Testis (tissue), 2 donors: ENCODE measurements at regions not wholly inside any gene's neighbourhood (a gene's known extent, or its start where the extent isn't known, plus 50 kb on each side); places are given as distances from the start of the nearest gene placed in this dataset.
"Not testable (repeated sequence)": the region's sequence is repeated elsewhere in the genome, so short reads cannot be mapped to it uniquely, and the experiment has no call there.

Source experiments
- DNase-seq: peaks from one replicate; pipeline ENCODE4 v3.0.0-alpha.2; 2019
- H3K27ac ChIP-seq, 2 donors: fragments of 200-600 bp; sonication (generic); one replicate each; pipeline ENCODE4 v1.5.1; 2019
- H3K27me3 ChIP-seq: fragments of 200-600 bp; sonication (generic); one replicate; pipeline ENCODE4 v1.5.1; 2019
- H3K36me3 ChIP-seq: fragments of 200-600 bp; sonication (generic); one replicate; pipeline ENCODE4 v1.5.1; 2017; ENCODE audit warnings: low read depth; ENCODE audit errors: missing control alignments
- H3K4me1 ChIP-seq: fragments of 200-600 bp; sonication (generic); one replicate; pipeline ENCODE4 v1.5.1; 2019
- H3K4me3 ChIP-seq, 2 donors: fragments of 200-600 bp; sonication (generic); one replicate each; pipeline ENCODE4 v1.5.1; 2017 to 2019
- H3K9me3 ChIP-seq: fragments of 200-600 bp; sonication (generic); one replicate; pipeline ENCODE4 v1.5.1; 2017
- POLR2A ChIP-seq: fragments of 450-650 bp; IDR thresholded peaks from one replicate; pipeline ENCODE4 v1.6.1; 2017; ENCODE audit warnings: antibody characterized with exemption, mild to moderate bottlenecking, moderate library complexity
- WGBS, 2 donors: methylation state at CpG; one replicate each; pipeline ENCODE4 v1.1.5; 2018; 5-methylcytosine and 5-hydroxymethylcytosine counted together
- intact Hi-C: fragments of 100-400 bp; cut with DNase I; formaldehyde crosslinking; loops from one replicate; pipeline ENCODE4 v1.15.1; 2023; ENCODE audit warnings: low total_unique reads
- TF ChIP-seq, protein P1 (sequence below), 3 experiments: fragments of 450-650 bp in 2 of 3; fragments of 200-600 bp in 1 of 3; sonication (generic) in 1 of 3; IDR thresholded peaks; one replicate each; pipeline ENCODE4 v1.5.1; 2016 to 2019; ENCODE audit warnings: antibody characterized with exemption in 3 of 3, mild to moderate bottlenecking in 2 of 3, moderate library complexity in 1 of 3

DNA sequence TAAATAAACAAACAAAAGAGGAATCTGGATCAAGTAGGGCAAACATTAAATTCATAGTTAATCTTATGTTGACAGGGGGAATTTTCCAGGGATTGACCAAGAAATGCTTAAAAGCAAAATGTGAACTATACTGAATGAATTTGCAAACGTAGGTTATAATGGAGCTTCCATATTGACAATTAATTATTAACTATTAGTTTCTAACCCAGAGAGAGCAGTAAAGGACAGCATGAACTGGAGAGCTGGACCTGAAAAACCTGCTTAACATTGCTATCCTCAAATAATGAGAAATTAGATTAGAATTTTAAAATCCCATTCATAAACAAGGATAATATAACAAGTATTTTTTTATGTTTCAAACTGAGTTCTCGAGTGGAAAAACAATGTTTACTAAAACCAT, 1089.6 kb downstream of the DNAJB9 start:
- 77 to 85% methylated on average over 2 of the region's 2 CpGs for WGBS, 2 donors
- Histone ChIP-seq H3K27ac (no peak overlapping the region), H3K9me3 (no peaks in the 10 kb centered on the region), H3K4me1 (no peaks in the 10 kb centered on the region), H3K36me3 (no peaks in the 10 kb centered on the region), H3K4me3 (no peak overlapping the region), H3K27me3 (no peaks in the 10 kb centered on the region)
- TF ChIP-seq, protein P1, sequence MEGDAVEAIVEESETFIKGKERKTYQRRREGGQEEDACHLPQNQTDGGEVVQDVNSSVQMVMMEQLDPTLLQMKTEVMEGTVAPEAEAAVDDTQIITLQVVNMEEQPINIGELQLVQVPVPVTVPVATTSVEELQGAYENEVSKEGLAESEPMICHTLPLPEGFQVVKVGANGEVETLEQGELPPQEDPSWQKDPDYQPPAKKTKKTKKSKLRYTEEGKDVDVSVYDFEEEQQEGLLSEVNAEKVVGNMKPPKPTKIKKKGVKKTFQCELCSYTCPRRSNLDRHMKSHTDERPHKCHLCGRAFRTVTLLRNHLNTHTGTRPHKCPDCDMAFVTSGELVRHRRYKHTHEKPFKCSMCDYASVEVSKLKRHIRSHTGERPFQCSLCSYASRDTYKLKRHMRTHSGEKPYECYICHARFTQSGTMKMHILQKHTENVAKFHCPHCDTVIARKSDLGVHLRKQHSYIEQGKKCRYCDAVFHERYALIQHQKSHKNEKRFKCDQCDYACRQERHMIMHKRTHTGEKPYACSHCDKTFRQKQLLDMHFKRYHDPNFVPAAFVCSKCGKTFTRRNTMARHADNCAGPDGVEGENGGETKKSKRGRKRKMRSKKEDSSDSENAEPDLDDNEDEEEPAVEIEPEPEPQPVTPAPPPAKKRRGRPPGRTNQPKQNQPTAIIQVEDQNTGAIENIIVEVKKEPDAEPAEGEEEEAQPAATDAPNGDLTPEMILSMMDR (IDR thresholded peaks at IDR 0.05), result no peak
- TF ChIP-seq POLR2A, result no peak
- DNase-seq, result no peak
- intact Hi-C loops, result no loop called here

DNA sequence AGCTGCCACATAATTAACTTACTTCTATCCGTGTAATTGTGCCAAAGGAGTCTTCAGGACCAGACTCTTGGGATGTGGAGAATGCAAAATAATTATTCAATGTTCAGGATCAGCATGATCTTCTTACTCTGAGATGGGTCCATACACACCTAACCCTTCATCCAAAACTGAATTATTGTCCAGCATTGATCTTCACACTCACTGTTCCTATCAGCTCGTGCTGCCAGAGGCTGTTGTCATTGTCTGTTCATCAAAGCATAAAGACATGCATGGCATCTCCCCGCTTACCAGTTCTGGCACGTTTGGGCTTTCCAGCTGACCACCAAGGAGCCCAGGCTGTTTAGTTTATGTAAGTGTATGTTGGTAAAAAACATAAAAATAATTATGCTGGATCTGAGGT, 1090.7 kb downstream of the DNAJB9 start:
- no peak overlapping the region for H3K27ac ChIP-seq
- H3K4me1 ChIP-seq, result no peaks in the 10 kb centered on the region
- no peaks in the 10 kb centered on the region for H3K36me3 ChIP-seq
- no peaks in the 10 kb centered on the region for H3K27me3 ChIP-seq
- 81 to 86% methylated on average over 4 of the region's 4 CpGs for WGBS, 2 donors
- intact Hi-C loops, result no loop called here
- H3K4me3 ChIP-seq, result no peak overlapping the region
- no peak for DNase-seq
- no peaks in the 10 kb centered on the region for H3K9me3 ChIP-seq
- TF ChIP-seq POLR2A, result no peak
- TF ChIP-seq, protein P1 (IDR thresholded peaks at IDR 0.05), result no peak

DNA sequence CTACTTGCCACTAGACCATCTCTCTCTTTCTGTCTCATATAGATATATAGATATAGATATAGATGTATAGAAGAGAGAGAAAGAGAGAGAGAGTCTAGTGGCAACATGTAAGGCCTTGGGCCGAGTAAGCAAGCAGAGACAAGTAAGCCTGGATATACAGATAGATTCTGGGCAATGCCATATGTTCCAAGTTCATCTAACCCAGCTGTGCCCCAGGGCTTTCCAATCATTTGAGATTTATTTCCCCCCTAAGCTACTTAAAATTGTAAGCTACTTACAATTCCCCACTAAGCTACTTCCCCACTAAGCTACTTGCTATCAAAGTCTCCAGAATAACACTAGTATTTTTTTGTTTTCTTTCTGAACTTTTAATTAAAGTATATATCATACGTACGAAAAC, 1094.1 kb downstream of the DNAJB9 start:
- TF ChIP-seq, protein P1 (IDR thresholded peaks at IDR 0.05), result no peak
- no peak for TF ChIP-seq POLR2A
- Histone ChIP-seq H3K36me3 (no peaks in the 10 kb centered on the region), H3K27ac (no peak overlapping the region), H3K4me1 (no peaks in the 10 kb centered on the region), H3K27me3 (no peaks in the 10 kb centered on the region), H3K9me3 (no peaks in the 10 kb centered on the region), H3K4me3 (no peak overlapping the region)
- DNase-seq, result no peak
- WGBS, 2 donors, result 94% methylated on average over 3 of the region's 3 CpGs
- intact Hi-C loops, result no loop called here

DNA sequence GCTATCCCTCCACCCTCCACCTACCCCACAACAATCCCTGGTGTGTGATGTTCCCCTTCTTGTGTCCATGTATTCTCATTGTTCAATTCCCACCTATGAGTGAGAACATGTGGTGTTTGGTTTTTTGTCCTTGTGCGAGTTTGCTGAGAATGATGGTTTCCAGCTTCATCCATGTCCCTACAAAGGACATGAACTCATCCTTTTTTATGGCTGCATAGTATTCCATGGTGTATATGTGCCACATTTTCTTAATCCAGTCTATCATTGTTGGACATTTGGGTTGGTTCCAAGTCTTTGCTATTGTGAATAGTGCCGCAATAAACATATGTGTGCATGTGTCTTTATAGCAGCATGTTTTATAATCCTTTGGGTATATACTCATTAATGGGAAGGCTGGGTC, 1117.6 kb downstream of the DNAJB9 start:
- intact Hi-C loops, H3K27me3 ChIP-seq, DNase-seq, H3K4me3 ChIP-seq, H3K27ac ChIP-seq, H3K9me3 ChIP-seq, H3K4me1 ChIP-seq, H3K36me3 ChIP-seq: not testable (repeated sequence)
- 90 to 91% methylated on average over 2 of the region's 2 CpGs for WGBS, 2 donors

DNA sequence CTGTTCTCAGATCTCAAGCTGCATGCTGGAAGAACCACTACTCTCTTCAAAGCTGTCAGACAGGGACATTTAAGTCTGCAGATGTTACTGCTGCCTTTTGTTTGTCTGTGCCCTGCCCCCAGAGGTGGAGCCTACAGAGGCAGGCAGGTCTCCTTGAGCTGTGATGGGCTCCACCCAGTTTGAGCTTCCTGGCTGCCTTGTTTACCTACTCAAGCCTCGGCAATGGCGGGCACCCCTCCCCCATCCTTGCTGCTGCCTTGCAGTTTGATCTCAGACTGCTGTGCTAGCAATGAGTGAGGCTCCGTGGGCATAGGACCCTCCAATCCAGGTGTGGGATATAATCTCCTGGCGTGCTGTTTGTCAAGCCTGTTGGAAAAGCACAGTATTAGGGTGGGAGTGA, 1122.9 kb downstream of the DNAJB9 start:
- H3K4me3 ChIP-seq, H3K27ac ChIP-seq, H3K4me1 ChIP-seq, intact Hi-C loops, H3K27me3 ChIP-seq, H3K36me3 ChIP-seq, DNase-seq, H3K9me3 ChIP-seq: not testable (repeated sequence)
- 50 to 79% methylated on average over 2 to 4 of the region's 4 CpGs for WGBS, 2 donors

DNA sequence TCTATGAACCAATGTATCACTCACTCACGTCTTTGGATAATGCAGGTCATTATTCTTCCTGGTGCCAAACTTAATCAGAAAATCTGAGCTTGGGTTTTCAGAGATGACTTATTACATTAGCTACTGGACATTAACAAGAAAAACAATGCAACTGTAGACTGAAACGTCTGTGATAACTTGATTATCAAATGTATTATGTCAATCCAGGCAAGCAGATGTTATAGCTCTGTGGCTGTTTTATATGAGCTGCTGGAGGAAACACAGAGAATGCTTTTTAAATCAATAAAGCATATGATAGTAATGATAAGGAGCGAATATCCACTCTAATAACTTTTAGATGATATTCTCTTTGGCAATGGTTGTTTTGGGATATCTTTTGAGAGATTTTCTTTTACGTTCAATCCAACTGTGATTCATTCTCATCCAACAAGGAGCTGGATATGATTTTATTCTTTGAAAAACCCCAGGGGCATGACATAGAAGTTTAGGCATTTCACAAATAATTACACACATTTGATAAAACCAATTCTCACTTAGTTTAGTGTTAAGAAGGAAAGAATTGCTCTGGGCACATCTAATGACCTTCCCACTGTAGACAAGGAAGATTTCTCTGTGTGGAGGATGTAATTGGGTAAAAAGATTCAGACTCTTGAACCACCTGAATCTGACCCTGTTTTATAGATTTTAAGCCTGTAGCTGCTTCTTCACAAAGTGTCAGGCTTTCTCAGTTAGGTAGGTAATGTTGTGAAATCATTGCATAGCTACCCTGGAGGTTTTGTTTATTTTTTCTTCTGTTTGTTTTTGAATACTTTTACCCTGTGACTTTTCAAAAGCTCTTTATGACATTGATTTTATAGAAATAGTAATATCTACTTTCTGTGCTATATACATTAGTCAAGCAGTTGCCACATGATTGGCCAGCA, 1124.7 kb downstream of the DNAJB9 start:
- Histone ChIP-seq H3K27me3 (no peaks in the 10 kb centered on the region), H3K4me3 (no peak overlapping the region), H3K27ac (no peak overlapping the region), H3K4me1 (no peaks in the 10 kb centered on the region), H3K36me3 (no peaks in the 10 kb centered on the region), H3K9me3 (no peaks in the 10 kb centered on the region)
- 57 to 65% methylated on average over 4 of the region's 4 CpGs for WGBS, 2 donors
- TF ChIP-seq, protein P1 (IDR thresholded peaks at IDR 0.05), result no peak
- no peak for TF ChIP-seq POLR2A
- no peak for DNase-seq
- intact Hi-C loops, result no loop called here
